HCT116 (cell line): ENCODE measurements at regions not wholly inside any gene's neighbourhood (a gene's known extent, or its start where the extent isn't known, plus 50 kb on each side); places are given as distances from the start of the nearest gene placed in this dataset.

ENCODE experiments used
- ATAC-seq: fragments of 200-7000 bp; cut with Tn5 transposase; 2 replicates; pipeline ENCODE4 v1.9.1; 2020; ENCODE audit warnings: mild to moderate bottlenecking, moderate library complexity
- BruUV-seq: library from RNA; stranded (reverse); fragments of 400-500 nt; replicated peaks from 2 replicates; lab custom pipeline; 2021; lab: Mats Ljungman, UMichigan
- CTCF ChIA-PET: fragments of 300-600 bp; sonication (Branson Sonifier 250); formaldehyde crosslinking; loops from one replicate; lab custom pipeline; 2021; ENCODE audit warnings: antibody characterized with exemption; lab: Charles Lee
- POLR2A ChIA-PET: fragments of 300-600, 350-600 bp; sonication (Branson Sonifier 250); formaldehyde crosslinking; loops from one replicate; lab custom pipeline; 2021; ENCODE audit warnings: antibody characterized with exemption; lab: Charles Lee
- RAD21 ChIA-PET, 2 experiments: fragments of 300-600 bp; sonication (Branson Sonifier 250); formaldehyde crosslinking; loops; one replicate each; lab custom pipeline; 2023; ENCODE audit warnings: low total read pairs in 2 of 2; ENCODE audit not compliant: uncharacterized antibody in 2 of 2, unreplicated experiment in 2 of 2, low non-redundant PET in 1 of 2; lab: Charles Lee
- DNase-seq: peaks from one replicate; pipeline ENCODE4 v3.0.0-alpha.2; 2010; ENCODE audit warnings: low read depth, low spot score
- H2AFZ ChIP-seq: fragments of 200-600 bp; shearing (Covaris generic), sonication (generic); 2 replicates; pipeline ENCODE4 v1.6.1; 2017; ENCODE audit warnings: low read depth, mixed run types, mixed read lengths, antibody characterized with exemption, low read length; ENCODE audit not compliant: poor library complexity, severe bottlenecking
- H3K27ac ChIP-seq: 2 replicates; pipeline ENCODE4 v1.5.1; 2012; ENCODE audit warnings: low read depth, low read length
- H3K27me3 ChIP-seq: fragments of 200-600 bp; sonication (generic); 2 replicates; pipeline ENCODE4 v1.6.1; 2016; ENCODE audit warnings: mixed run types, low read length, mixed read lengths; ENCODE audit not compliant: insufficient read depth
- H3K36me3 ChIP-seq, 2 experiments: fragments of 200-500 bp in 1 of 2; fragments of 200-600 bp in 1 of 2; sonication (Bioruptor generic) in 1 of 2; sonication (generic) in 1 of 2; 2 replicates each; pipeline versions ENCODE4 v1.5.1 to v1.6.1; 2014 to 2016; ENCODE audit warnings: low read length in 2 of 2, inconsistent platforms in 1 of 2, mixed read lengths in 1 of 2, mixed run types in 1 of 2; ENCODE audit not compliant: insufficient read depth in 2 of 2, control insufficient read depth in 1 of 2
- H3K4me1 ChIP-seq, 2 experiments: fragments of 200-600 bp in 1 of 2; sonication (generic) in 1 of 2; 2 replicates each; pipeline versions ENCODE4 v1.5.1 to v1.6.1; 2012 to 2017; ENCODE audit warnings: low read length in 2 of 2, inconsistent platforms in 1 of 2, mild to moderate bottlenecking in 1 of 2, mixed read lengths in 1 of 2, mixed run types in 1 of 2, moderate library complexity in 1 of 2; ENCODE audit not compliant: insufficient read depth in 2 of 2, control insufficient read depth in 1 of 2
- H3K4me2 ChIP-seq: fragments of 200-600 bp; sonication (generic); 2 replicates; pipeline ENCODE4 v1.6.1; 2017; ENCODE audit warnings: mixed run types, low read length, mixed read lengths
- H3K4me3 ChIP-seq, 2 experiments: fragments of 200-600 bp in 1 of 2; sonication (generic) in 1 of 2; replicated peaks in 1 of 2; 2 replicates each; pipeline ENCODE4 v1.5.1; 2011 to 2016; ENCODE audit warnings: low read length in 2 of 2, control low read depth in 1 of 2, low read depth in 1 of 2, mild to moderate bottlenecking in 1 of 2, mixed read lengths in 1 of 2, mixed run types in 1 of 2
- H3K79me2 ChIP-seq: fragments of 200-600 bp; sonication (generic); 2 replicates; pipeline ENCODE4 v1.6.1; 2017; ENCODE audit warnings: mild to moderate bottlenecking, mixed run types, low read length, moderate library complexity, mixed read lengths; ENCODE audit not compliant: insufficient read depth
- H3K9ac ChIP-seq: fragments of 200-600 bp; sonication (generic); 2 replicates; pipeline ENCODE4 v1.6.1; 2016; ENCODE audit warnings: low read length, mixed read lengths
- H3K9me2 ChIP-seq: fragments of 200-600 bp; sonication (generic), shearing (Covaris generic); 2 replicates; pipeline ENCODE4 v1.6.1; 2017; ENCODE audit warnings: mixed run types, mild to moderate bottlenecking, moderate library complexity; ENCODE audit not compliant: insufficient read depth
- H3K9me3 ChIP-seq, 2 experiments: fragments of 200-500 bp in 1 of 2; fragments of 200-600 bp in 1 of 2; sonication (Bioruptor generic) in 1 of 2; sonication (generic) in 1 of 2; 2 replicates each; pipeline ENCODE4 v1.6.1; 2014 to 2017; ENCODE audit warnings: low read length in 2 of 2, mixed read lengths in 2 of 2, inconsistent platforms in 1 of 2, low read depth in 1 of 2, mild to moderate bottlenecking in 1 of 2, mixed run types in 1 of 2, moderate library complexity in 1 of 2; ENCODE audit not compliant: control insufficient read depth in 1 of 2, insufficient read depth in 1 of 2
- H4K20me1 ChIP-seq: fragments of 200-600 bp; sonication (generic), shearing (Covaris generic); 2 replicates; pipeline ENCODE4 v1.6.1; 2017; ENCODE audit warnings: mixed run types, mild to moderate bottlenecking, moderate library complexity; ENCODE audit not compliant: insufficient read depth
- ATF3 ChIP-seq: IDR thresholded peaks from 2 replicates; pipeline ENCODE4 v1.6.1; 2012
- CEBPB ChIP-seq: IDR thresholded peaks from 2 replicates; pipeline ENCODE4 v1.6.1; 2012; ENCODE audit warnings: low read depth
- CTCF ChIP-seq, 3 experiments: fragments of 200-600 bp in 1 of 3; sonication (generic) in 1 of 3; IDR thresholded peaks in 2 of 3; conservative IDR thresholded peaks in 1 of 3; 2 replicates each; pipeline ENCODE4 v1.5.1; 2012 to 2017; ENCODE audit warnings: low read depth in 2 of 3, low read length in 2 of 3, antibody characterized with exemption in 1 of 3, borderline replicate concordance in 1 of 3, control low read depth in 1 of 3, mild to moderate bottlenecking in 1 of 3, mixed read lengths in 1 of 3, mixed run types in 1 of 3, moderate library complexity in 1 of 3; ENCODE audit not compliant: insufficient read depth in 1 of 3
- EGR1 ChIP-seq: IDR thresholded peaks from 2 replicates; pipeline ENCODE4 v1.6.1; 2012; ENCODE audit warnings: low read depth
- EZH2 ChIP-seq: fragments of 200-600 bp; sonication (generic); IDR thresholded peaks from 2 replicates; pipeline ENCODE4 v1.6.1; 2017; ENCODE audit warnings: antibody characterized with exemption, mixed run types
- EZH2phosphoT487 ChIP-seq: fragments of 200-600 bp; IDR thresholded peaks from 2 replicates; pipeline ENCODE4 v1.6.1; 2018; ENCODE audit warnings: antibody characterized with exemption, borderline replicate concordance
- FOSL1 ChIP-seq: IDR thresholded peaks from 2 replicates; pipeline ENCODE4 v1.6.1; 2012; ENCODE audit warnings: low read depth
- JUND ChIP-seq: IDR thresholded peaks from 2 replicates; pipeline ENCODE4 v1.6.1; 2012
- MAX ChIP-seq: IDR thresholded peaks from 2 replicates; pipeline ENCODE4 v1.6.1; 2012
- POLR2A ChIP-seq: IDR thresholded peaks from 2 replicates; pipeline ENCODE4 v1.7.0; 2011; ENCODE audit warnings: borderline replicate concordance; ENCODE audit not compliant: insufficient read depth, insufficient read length; ENCODE audit errors: extremely low read depth
- POLR2AphosphoS5 ChIP-seq: IDR thresholded peaks from 2 replicates; pipeline ENCODE4 v1.6.1; 2011; ENCODE audit warnings: mild to moderate bottlenecking, low read depth, low read length, moderate library complexity
- RAD21 ChIP-seq: IDR thresholded peaks from 2 replicates; pipeline ENCODE4 v1.6.1; 2012; ENCODE audit warnings: low read depth, mild to moderate bottlenecking
- REST ChIP-seq: IDR thresholded peaks from 2 replicates; pipeline ENCODE4 v1.6.1; 2012; ENCODE audit warnings: low read depth
- SIN3A ChIP-seq: IDR thresholded peaks from 2 replicates; pipeline ENCODE4 v1.6.1; 2012; ENCODE audit warnings: low read depth
- SP1 ChIP-seq: IDR thresholded peaks from 2 replicates; pipeline ENCODE4 v1.6.1; 2012; ENCODE audit warnings: low read depth
- SRF ChIP-seq: IDR thresholded peaks from 2 replicates; pipeline ENCODE4 v1.6.1; 2012; ENCODE audit warnings: low read depth
- TCF7L2 ChIP-seq: IDR thresholded peaks from 2 replicates; pipeline ENCODE4 v1.7.0; 2011; ENCODE audit warnings: borderline replicate concordance, inconsistent platforms; ENCODE audit not compliant: insufficient read depth, insufficient read length; ENCODE audit errors: extremely low read depth
- YY1 ChIP-seq: IDR thresholded peaks from 2 replicates; pipeline ENCODE4 v1.6.1; 2011; ENCODE audit warnings: low read length, low read depth, moderate library complexity, mild to moderate bottlenecking; ENCODE audit not compliant: insufficient replicate concordance; ENCODE audit errors: extremely low read depth
- ZBTB33 ChIP-seq: IDR thresholded peaks from 2 replicates; pipeline ENCODE4 v1.6.1; 2011; ENCODE audit warnings: mild to moderate bottlenecking, low read length, moderate library complexity; ENCODE audit not compliant: insufficient replicate concordance; ENCODE audit errors: extremely low read depth
- ZNF274 ChIP-seq: fragments of 200-500 bp; sonication (Bioruptor generic); IDR thresholded peaks from 2 replicates; pipeline ENCODE4 v1.6.1; 2014; ENCODE audit warnings: mild to moderate bottlenecking, low read depth, low read length, inconsistent platforms
- intact Hi-C: fragments of 100-400 bp; cut with micrococcal nuclease; formaldehyde crosslinking; loops from 2 replicates; pipeline ENCODE4 v1.10.0; 2022

GRCh38 chr13:40261947-40262346 lies 404.5 kb downstream of the FOXO1 start:
- ATAC-seq = no peak

More at GRCh38 chr13:40261947-40262346, 404.5 kb downstream of the FOXO1 start:
- Histone ChIP-seq H3K9me3 (no peaks in the 10 kb centered on the region), H3K4me2 (no peak overlapping the region), H3K36me3 (no peaks in the 10 kb centered on the region), H3K4me1 (no peaks in the 10 kb centered on the region), H3K79me2 (no peaks in the 10 kb centered on the region), H3K9me2 (no peaks in the 10 kb centered on the region), H3K4me3 (no peak overlapping the region), H3K9ac (no peak overlapping the region), H3K27ac (no peak overlapping the region), H4K20me1 (no peaks in the 10 kb centered on the region), H3K27me3 (no peaks in the 10 kb centered on the region), H2AFZ (no peak overlapping the region)
- ChIA-PET RAD21 (no interaction called here), POLR2A (no interaction called here), CTCF (no interaction called here)
- intact Hi-C loops = no loop called here
- TF ChIP-seq SP1 = no peak
- TF ChIP-seq EZH2phosphoT487 = no peak
- no peak for TF ChIP-seq EGR1
- TF ChIP-seq POLR2AphosphoS5 = no peak
- no peak for TF ChIP-seq FOSL1
- no peak for TF ChIP-seq CTCF (IDR thresholded peaks at IDR 0.05 in 2 of 3, conservative IDR thresholded peaks at IDR 0.05 in 1 of 3; ENCODE audit: borderline replicate concordance in 1 of 3, insufficient read depth in 1 of 3, low read depth in 2 of 3, low read length in 2 of 3)
- no peak for TF ChIP-seq ZNF274
- TF ChIP-seq REST = no peak
- no peak for TF ChIP-seq ZBTB33
- no peak for TF ChIP-seq ATF3
- TF ChIP-seq SRF = no peak
- TF ChIP-seq CEBPB = no peak
- no peak for TF ChIP-seq JUND
- no peak for TF ChIP-seq MAX
- no peak for TF ChIP-seq EZH2
- no peak for TF ChIP-seq SIN3A
- no peak for TF ChIP-seq YY1
- TF ChIP-seq TCF7L2 = no peak
- no peak for TF ChIP-seq POLR2A
- no peak for TF ChIP-seq RAD21
- no peak for DNase-seq
- BruUV-seq = no TSS peak
